GM18507 (cell line): ENCODE measurements at regions not wholly inside any gene's neighbourhood (a gene's known extent, or its start where the extent isn't known, plus 50 kb on each side); places are given as distances from the start of the nearest gene placed in this dataset.
"Not testable (repeated sequence)": the region's sequence is repeated elsewhere in the genome, so short reads cannot be mapped to it uniquely, and the experiment has no call there.

ENCODE experiments used
- DNase-seq: peaks from one replicate; pipeline ENCODE4 v3.0.0; 2011; ENCODE audit warnings: low read depth; ENCODE audit not compliant: insufficient read length; ENCODE audit errors: extremely low spot score
- FAIRE-seq: peaks from 2 replicates; lab custom pipeline; 2011; peaks lifted over from hg19 to GRCh38; lab: Jason Lieb, UNC

GRCh38 chr4:3909616-3910015, 143.4 kb downstream of the ADRA2C start:
- DNase-seq, FAIRE-seq: not testable (repeated sequence)

GRCh38 chr4:3910161-3910950, 144.2 kb downstream of the ADRA2C start:
- not testable (repeated sequence) for DNase-seq, FAIRE-seq

GRCh38 chr4:3911252-3911856, 145.2 kb downstream of the ADRA2C start:
- DNase-seq (no peak), FAIRE-seq (no peak)

GRCh38 chr4:3914511-3914910, 148.3 kb downstream of the ADRA2C start:
- not testable (repeated sequence) for DNase-seq, FAIRE-seq

- not testable (repeated sequence) for DNase-seq, FAIRE-seq
Measured at GRCh38 chr4:3919509-3919908, 153.3 kb downstream of the ADRA2C start.

GRCh38 chr4:3921902-3922301, 155.7 kb downstream of the ADRA2C start:
- FAIRE-seq, DNase-seq: not testable (repeated sequence)

GRCh38 chr4:3925841-3926240, 159.7 kb downstream of the ADRA2C start:
- FAIRE-seq, DNase-seq: not testable (repeated sequence)

- DNase-seq, FAIRE-seq: not testable (repeated sequence)
Measured at GRCh38 chr4:3926271-3926670, 160.1 kb downstream of the ADRA2C start.

- DNase-seq, FAIRE-seq: not testable (repeated sequence)
Measured at GRCh38 chr4:3926969-3927755, 161.0 kb downstream of the ADRA2C start.

GRCh38 chr4:3929431-3929830, 163.2 kb downstream of the ADRA2C start:
- not testable (repeated sequence) for FAIRE-seq, DNase-seq

- not testable (repeated sequence) for FAIRE-seq
Measured at GRCh38 chr4:3932734-3933133, 166.5 kb downstream of the ADRA2C start.

GRCh38 chr4:3935406-3935805, 169.2 kb downstream of the ADRA2C start:
- DNase-seq = not testable (repeated sequence)

More at GRCh38 chr4:3932734-3933133, 166.5 kb downstream of the ADRA2C start:
- not testable (repeated sequence) for DNase-seq

GRCh38 chr4:3936184-3936583, 170.0 kb downstream of the ADRA2C start:
- FAIRE-seq (no peak), DNase-seq (no peak)

More at GRCh38 chr4:3935406-3935805, 169.2 kb downstream of the ADRA2C start:
- FAIRE-seq = not testable (repeated sequence)

- FAIRE-seq, DNase-seq: not testable (repeated sequence)
Measured at GRCh38 chr4:3937849-3938562, 171.8 kb downstream of the ADRA2C start.

- not testable (repeated sequence) for DNase-seq
Measured at GRCh38 chr4:3938676-3939075, 172.5 kb downstream of the ADRA2C start.

GRCh38 chr4:3939954-3940591, 173.9 kb downstream of the ADRA2C start:
- FAIRE-seq, DNase-seq: not testable (repeated sequence)

More at GRCh38 chr4:3938676-3939075, 172.5 kb downstream of the ADRA2C start:
- FAIRE-seq = not testable (repeated sequence)

- not testable (repeated sequence) for DNase-seq, FAIRE-seq
Measured at GRCh38 chr4:3941735-3942522, 175.7 kb downstream of the ADRA2C start.

- DNase-seq = not testable (repeated sequence)
- FAIRE-seq = peak; percentile 56
Measured at GRCh38 chr4:3942569-3942971, 176.4 kb downstream of the ADRA2C start.
